ENCODE measurements at regions not wholly inside any gene's neighbourhood (a gene's known extent, or its start where the extent isn't known, plus 50 kb on each side); places are given as distances from the start of the nearest gene placed in this dataset.

DNA sequence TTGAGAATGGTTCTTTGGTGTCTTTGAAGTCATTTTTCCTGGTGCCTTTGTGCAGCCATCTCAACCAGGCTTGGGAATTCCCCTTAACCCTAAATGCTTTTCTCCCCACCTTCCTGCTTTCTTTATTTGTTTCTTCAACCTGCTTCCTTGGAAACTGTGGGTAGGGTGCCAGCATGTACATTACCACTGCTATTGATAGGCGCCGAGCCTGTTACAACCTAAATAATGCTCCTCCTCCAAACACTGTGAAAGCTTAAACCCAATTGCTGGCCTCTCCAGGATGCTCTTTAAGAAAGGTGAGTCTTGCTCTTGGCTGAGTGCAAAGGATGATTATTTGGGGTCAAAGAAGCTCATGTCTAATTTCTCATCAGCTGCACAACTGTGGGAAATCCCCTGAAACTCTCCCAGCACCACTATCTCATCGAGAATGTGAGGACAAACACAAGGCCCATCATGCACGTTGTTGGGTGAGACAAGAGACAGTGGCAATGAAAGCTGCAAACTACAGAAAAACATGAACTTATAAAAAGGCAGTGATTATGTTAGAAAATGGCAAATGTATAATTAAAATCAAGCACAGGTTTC lies 285.5 kb upstream of the IGFBP3 start:
- no peak overlapping the region for H3K27ac ChIP-seq
- H3K36me3 Mint-ChIP-seq, result no peaks in the 10 kb centered on the region
- H3K9ac ChIP-seq, result no peak overlapping the region
- no peaks in the 10 kb centered on the region for H3K9me3 ChIP-seq (ENCODE audit: low read depth)
- peaks cover 15% of the 10 kb centered on the region for H3K4me1 Mint-ChIP-seq
- TF ChIP-seq, protein P1, sequence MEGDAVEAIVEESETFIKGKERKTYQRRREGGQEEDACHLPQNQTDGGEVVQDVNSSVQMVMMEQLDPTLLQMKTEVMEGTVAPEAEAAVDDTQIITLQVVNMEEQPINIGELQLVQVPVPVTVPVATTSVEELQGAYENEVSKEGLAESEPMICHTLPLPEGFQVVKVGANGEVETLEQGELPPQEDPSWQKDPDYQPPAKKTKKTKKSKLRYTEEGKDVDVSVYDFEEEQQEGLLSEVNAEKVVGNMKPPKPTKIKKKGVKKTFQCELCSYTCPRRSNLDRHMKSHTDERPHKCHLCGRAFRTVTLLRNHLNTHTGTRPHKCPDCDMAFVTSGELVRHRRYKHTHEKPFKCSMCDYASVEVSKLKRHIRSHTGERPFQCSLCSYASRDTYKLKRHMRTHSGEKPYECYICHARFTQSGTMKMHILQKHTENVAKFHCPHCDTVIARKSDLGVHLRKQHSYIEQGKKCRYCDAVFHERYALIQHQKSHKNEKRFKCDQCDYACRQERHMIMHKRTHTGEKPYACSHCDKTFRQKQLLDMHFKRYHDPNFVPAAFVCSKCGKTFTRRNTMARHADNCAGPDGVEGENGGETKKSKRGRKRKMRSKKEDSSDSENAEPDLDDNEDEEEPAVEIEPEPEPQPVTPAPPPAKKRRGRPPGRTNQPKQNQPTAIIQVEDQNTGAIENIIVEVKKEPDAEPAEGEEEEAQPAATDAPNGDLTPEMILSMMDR (IDR thresholded peaks at IDR 0.05), result no peak
- no peak for TF ChIP-seq EZH2phosphoT487 (IDR thresholded peaks at IDR 0.05)
- TF ChIP-seq EZH2 (IDR thresholded peaks at IDR 0.05), result no peak
- H3K9me3 Mint-ChIP-seq, result no peaks in the 10 kb centered on the region
- no peaks in the 10 kb centered on the region for H3F3A ChIP-seq (ENCODE audit: low read depth)
- H3K36me3 ChIP-seq, result no peaks in the 10 kb centered on the region
- H3K4me2 ChIP-seq, result no peak overlapping the region
- H4K20me1 ChIP-seq (ENCODE audit: low read depth), result no peaks in the 10 kb centered on the region
- no peak overlapping the region for H3K4me3 Mint-ChIP-seq
- no peak overlapping the region for H3K27ac Mint-ChIP-seq
- DNase-seq (ENCODE audit: low spot score), result no peak
- H3K79me2 ChIP-seq (ENCODE audit: low read depth), result no peaks in the 10 kb centered on the region
- no peak overlapping the region for H2AFZ ChIP-seq (replicated peaks)
- no peaks in the 10 kb centered on the region for H3K27me3 Mint-ChIP-seq (ENCODE audit: insufficient read depth, low read depth)
- no peak overlapping the region for H3K4me3 ChIP-seq
- H3K27me3 ChIP-seq, result no peaks in the 10 kb centered on the region
- H3K4me1 ChIP-seq, result peaks cover 4% of the 10 kb centered on the region

DNA sequence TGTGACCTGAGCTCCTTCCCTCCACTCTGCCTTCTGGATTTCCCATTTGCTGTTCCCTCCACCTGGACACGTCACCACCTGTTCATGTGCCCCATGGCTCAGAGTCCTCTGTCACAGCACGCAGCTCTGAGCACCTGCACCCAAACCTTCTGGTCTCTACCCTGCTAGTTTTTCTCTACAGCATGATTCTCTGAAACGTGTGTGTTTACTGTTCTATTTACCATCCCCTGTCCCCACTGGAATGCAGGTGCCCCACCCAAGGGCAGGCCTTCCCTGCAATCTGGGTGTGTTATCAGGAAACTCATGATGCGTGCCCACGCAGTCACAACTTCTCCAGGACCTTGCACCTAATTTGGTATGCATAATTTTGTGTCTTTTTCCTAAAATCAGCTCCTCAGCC lies 284.4 kb upstream of the IGFBP3 start:
- Mint-ChIP-seq H3K9me3 (no peaks in the 10 kb centered on the region), H3K27me3 (ENCODE audit: insufficient read depth, low read depth) (no peaks in the 10 kb centered on the region), H3K4me1 (peaks cover 10% of the 10 kb centered on the region), H3K4me3 (no peak overlapping the region), H3K27ac (no peak overlapping the region), H3K36me3 (no peaks in the 10 kb centered on the region)
- H3K9ac ChIP-seq, result no peak overlapping the region
- no peaks in the 10 kb centered on the region for H3K9me3 ChIP-seq (ENCODE audit: low read depth)
- H3F3A ChIP-seq (ENCODE audit: low read depth), result no peaks in the 10 kb centered on the region
- H3K27ac ChIP-seq, result no peak overlapping the region
- H3K4me2 ChIP-seq, result no peak overlapping the region
- no peaks in the 10 kb centered on the region for H3K79me2 ChIP-seq (ENCODE audit: low read depth)
- no peaks in the 10 kb centered on the region for H3K27me3 ChIP-seq
- no peaks in the 10 kb centered on the region for H4K20me1 ChIP-seq (ENCODE audit: low read depth)
- H3K4me1 ChIP-seq, result peaks cover 4% of the 10 kb centered on the region
- no peak for TF ChIP-seq EZH2phosphoT487 (IDR thresholded peaks at IDR 0.05)
- TF ChIP-seq, protein P1 (IDR thresholded peaks at IDR 0.05), result no peak
- no peak for TF ChIP-seq EZH2 (IDR thresholded peaks at IDR 0.05)
- no peak overlapping the region for H3K4me3 ChIP-seq
- H3K36me3 ChIP-seq, result no peaks in the 10 kb centered on the region
- no peak overlapping the region for H2AFZ ChIP-seq (replicated peaks)
- DNase-seq (ENCODE audit: low spot score), result no peak

DNA sequence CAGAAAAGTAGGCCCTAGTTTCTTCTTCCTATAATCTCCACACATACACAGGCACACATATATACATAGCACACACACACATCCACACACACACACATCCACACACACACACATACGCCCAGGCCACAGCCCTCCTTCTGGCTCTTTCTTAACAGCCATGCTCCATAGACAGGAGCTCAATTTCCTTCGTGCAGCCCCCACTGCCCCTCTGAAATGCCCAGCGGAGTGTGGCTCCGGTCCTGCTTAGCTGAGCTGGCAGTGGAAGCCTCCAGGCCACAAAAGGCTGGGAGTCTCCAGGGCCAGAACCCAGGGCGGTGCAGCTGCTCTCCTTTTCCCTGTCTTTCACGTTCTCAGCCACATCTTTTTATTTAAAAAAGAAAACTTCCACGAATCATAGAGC lies 282.9 kb upstream of the IGFBP3 start:
- Mint-ChIP-seq H3K27ac (no peak overlapping the region), H3K4me3 (no peak overlapping the region)

More for the DNA sequence above, 282.9 kb upstream of the IGFBP3 start:
- Histone ChIP-seq H3F3A (ENCODE audit: low read depth) (no peaks in the 10 kb centered on the region), H3K27ac (no peak overlapping the region), H2AFZ (replicated peaks) (no peak overlapping the region), H3K4me3 (no peak overlapping the region), H3K4me1 (peaks cover 4% of the 10 kb centered on the region), H3K36me3 (no peaks in the 10 kb centered on the region), H3K79me2 (ENCODE audit: low read depth) (no peaks in the 10 kb centered on the region), H4K20me1 (ENCODE audit: low read depth) (no peaks in the 10 kb centered on the region), H3K27me3 (no peaks in the 10 kb centered on the region), H3K9ac (no peak overlapping the region), H3K4me2 (no peak overlapping the region), H3K9me3 (ENCODE audit: low read depth) (no peaks in the 10 kb centered on the region)
- H3K4me1 Mint-ChIP-seq, result peaks cover 6% of the 10 kb centered on the region
- no peaks in the 10 kb centered on the region for H3K27me3 Mint-ChIP-seq (ENCODE audit: insufficient read depth, low read depth)
- no peaks in the 10 kb centered on the region for H3K9me3 Mint-ChIP-seq
- no peaks in the 10 kb centered on the region for H3K36me3 Mint-ChIP-seq
- TF ChIP-seq, protein P1 (IDR thresholded peaks at IDR 0.05), result no peak
- TF ChIP-seq EZH2phosphoT487 (IDR thresholded peaks at IDR 0.05) (no peak), EZH2 (IDR thresholded peaks at IDR 0.05) (no peak)
- DNase-seq (ENCODE audit: low spot score), result no peak
